Memory B cell (primary cell): ENCODE measurements at regions not wholly inside any gene's neighbourhood (a gene's known extent, or its start where the extent isn't known, plus 50 kb on each side); places are given as distances from the start of the nearest gene placed in this dataset.

ENCODE experiments used
- ATAC-seq: fragments of 150-1000 bp; cut with Tn5 transposase; 2 replicates; pipeline ENCODE4 v1.10.0; 2021; ENCODE audit warnings: low read depth, mild to moderate bottlenecking, moderate library complexity
- DNase-seq, 2 donors: peaks; one replicate each; pipeline ENCODE4 v3.0.0; 2022; ENCODE audit warnings: low spot score in 2 of 2
- H3K27ac Mint-ChIP-seq: one replicate; pipeline ENCODE4 v1.8.0; 2022; ENCODE audit warnings: mild to moderate bottlenecking, moderate library complexity, mixed read lengths
- H3K27me3 Mint-ChIP-seq: one replicate; pipeline ENCODE4 v1.8.0; 2022; ENCODE audit warnings: mixed read lengths
- H3K36me3 Mint-ChIP-seq: one replicate; pipeline ENCODE4 v1.8.0; 2022; ENCODE audit warnings: mild to moderate bottlenecking, mixed read lengths
- H3K4me1 Mint-ChIP-seq: one replicate; pipeline ENCODE4 v1.8.0; 2022; ENCODE audit warnings: mixed read lengths
- H3K4me3 Mint-ChIP-seq: one replicate; pipeline ENCODE4 v1.8.0; 2022; ENCODE audit warnings: mild to moderate bottlenecking, moderate library complexity, mixed read lengths
- H3K9me3 Mint-ChIP-seq: one replicate; pipeline ENCODE4 v1.8.0; 2022; ENCODE audit warnings: mixed read lengths

- no peaks in the 10 kb centered on the region for H3K36me3 Mint-ChIP-seq
- peaks cover 25% of the 10 kb centered on the region for H3K27me3 Mint-ChIP-seq
- no peak for ATAC-seq
- H3K4me1 Mint-ChIP-seq: peaks cover 71% of the 10 kb centered on the region
- H3K4me3 Mint-ChIP-seq: no peak overlapping the region
- peaks cover 2% of the 10 kb centered on the region for H3K9me3 Mint-ChIP-seq
- no peak for DNase-seq
- peak overlapping the region; percentile 97 for H3K27ac Mint-ChIP-seq
Measured at GRCh38 chr17:77884967-77885641, 73.4 kb upstream of the TNRC6C start.

- Mint-ChIP-seq H3K9me3 (peaks cover 2% of the 10 kb centered on the region), H3K36me3 (no peaks in the 10 kb centered on the region), H3K27ac (peak overlapping the region; percentile 97), H3K27me3 (peaks cover 27% of the 10 kb centered on the region), H3K4me1 (peaks cover 66% of the 10 kb centered on the region), H3K4me3 (no peak overlapping the region)
- no peak for ATAC-seq
- DNase-seq: no peak
Measured at GRCh38 chr17:77885678-77886386, 72.7 kb upstream of the TNRC6C start.

- Mint-ChIP-seq H3K36me3 (no peaks in the 10 kb centered on the region), H3K4me1 (peaks cover 66% of the 10 kb centered on the region), H3K9me3 (peaks cover 2% of the 10 kb centered on the region), H3K27me3 (peaks cover 27% of the 10 kb centered on the region), H3K27ac (peak overlapping the region; percentile 97), H3K4me3 (no peak overlapping the region)
- no peak for DNase-seq
- no peak for ATAC-seq
Measured at GRCh38 chr17:77886387-77886728, 72.1 kb upstream of the TNRC6C start.

GRCh38 chr17:77887110-77887463, 71.4 kb upstream of the TNRC6C start:
- Mint-ChIP-seq H3K27me3 (peaks cover 30% of the 10 kb centered on the region), H3K9me3 (peaks cover 2% of the 10 kb centered on the region), H3K36me3 (no peaks in the 10 kb centered on the region), H3K4me1 (peaks cover 59% of the 10 kb centered on the region), H3K27ac (peak overlapping the region; percentile 97), H3K4me3 (peak overlapping the region; percentile 84)
- ATAC-seq (no peak), DNase-seq (no peak)

- ATAC-seq (peak; percentile 91), DNase-seq (peak; percentile 69 to 73)
- Mint-ChIP-seq H3K27ac (peak overlapping the region; percentile 97), H3K36me3 (no peaks in the 10 kb centered on the region), H3K4me1 (peaks cover 57% of the 10 kb centered on the region), H3K4me3 (peak overlapping the region; percentile 84), H3K9me3 (peaks cover 2% of the 10 kb centered on the region), H3K27me3 (peaks cover 32% of the 10 kb centered on the region)
Measured at GRCh38 chr17:77887464-77888241, 70.8 kb upstream of the TNRC6C start.

GRCh38 chr17:77888242-77889134, 70.0 kb upstream of the TNRC6C start:
- H3K4me3 Mint-ChIP-seq: peak overlapping the region; percentile 84
- peaks cover 32% of the 10 kb centered on the region for H3K27me3 Mint-ChIP-seq
- H3K36me3 Mint-ChIP-seq: no peaks in the 10 kb centered on the region
- H3K27ac Mint-ChIP-seq: peak overlapping the region; percentile 97
- peaks cover 62% of the 10 kb centered on the region for H3K4me1 Mint-ChIP-seq
- ATAC-seq (peak; percentile 22), DNase-seq (no peak)
- peaks cover 2% of the 10 kb centered on the region for H3K9me3 Mint-ChIP-seq

GRCh38 chr17:77889135-77889505, 69.4 kb upstream of the TNRC6C start:
- no peaks in the 10 kb centered on the region for H3K36me3 Mint-ChIP-seq
- peaks cover 33% of the 10 kb centered on the region for H3K27me3 Mint-ChIP-seq
- H3K9me3 Mint-ChIP-seq: peaks cover 2% of the 10 kb centered on the region
- H3K4me1 Mint-ChIP-seq: peaks cover 62% of the 10 kb centered on the region
- no peak for DNase-seq
- ATAC-seq: no peak
- H3K4me3 Mint-ChIP-seq: no peak overlapping the region
- peak overlapping the region; percentile 97 for H3K27ac Mint-ChIP-seq

- no peak overlapping the region for H3K4me3 Mint-ChIP-seq
- no peak overlapping the region for H3K27ac Mint-ChIP-seq
- peaks cover under 1% of the 10 kb centered on the region for H3K9me3 Mint-ChIP-seq
- H3K4me1 Mint-ChIP-seq: peaks cover 62% of the 10 kb centered on the region
- ATAC-seq: no peak
- no peaks in the 10 kb centered on the region for H3K36me3 Mint-ChIP-seq
- H3K27me3 Mint-ChIP-seq: peaks cover 34% of the 10 kb centered on the region
- no peak for DNase-seq
Measured at GRCh38 chr17:77889866-77890760, 68.4 kb upstream of the TNRC6C start.

GRCh38 chr17:77890771-77891170, 67.7 kb upstream of the TNRC6C start:
- H3K27me3 Mint-ChIP-seq: peaks cover 31% of the 10 kb centered on the region
- ATAC-seq (no peak), DNase-seq (no peak)
- H3K4me3 Mint-ChIP-seq: no peak overlapping the region
- no peaks in the 10 kb centered on the region for H3K36me3 Mint-ChIP-seq
- H3K9me3 Mint-ChIP-seq: no peaks in the 10 kb centered on the region
- no peak overlapping the region for H3K27ac Mint-ChIP-seq
- peaks cover 57% of the 10 kb centered on the region for H3K4me1 Mint-ChIP-seq

- Mint-ChIP-seq H3K4me3 (no peak overlapping the region), H3K27ac (no peak overlapping the region), H3K36me3 (no peaks in the 10 kb centered on the region), H3K27me3 (peaks cover 30% of the 10 kb centered on the region), H3K4me1 (peaks cover 49% of the 10 kb centered on the region), H3K9me3 (no peaks in the 10 kb centered on the region)
- no peak for ATAC-seq
- DNase-seq: no peak
Measured at GRCh38 chr17:77891602-77892001, 66.9 kb upstream of the TNRC6C start.

- DNase-seq: no peak
- ATAC-seq: no peak
- Mint-ChIP-seq H3K27ac (no peak overlapping the region), H3K4me3 (peak overlapping the region; percentile 33), H3K36me3 (no peaks in the 10 kb centered on the region), H3K4me1 (peaks cover 46% of the 10 kb centered on the region), H3K9me3 (no peaks in the 10 kb centered on the region), H3K27me3 (peaks cover 30% of the 10 kb centered on the region)
Measured at GRCh38 chr17:77892031-77892430, 66.5 kb upstream of the TNRC6C start.

- peak overlapping the region; percentile 33 for H3K4me3 Mint-ChIP-seq
- no peak for ATAC-seq
- H3K9me3 Mint-ChIP-seq: no peaks in the 10 kb centered on the region
- H3K27me3 Mint-ChIP-seq: peaks cover 26% of the 10 kb centered on the region
- H3K27ac Mint-ChIP-seq: no peak overlapping the region
- peaks cover 40% of the 10 kb centered on the region for H3K4me1 Mint-ChIP-seq
- no peak for DNase-seq
- no peaks in the 10 kb centered on the region for H3K36me3 Mint-ChIP-seq
Measured at GRCh38 chr17:77892469-77893143, 65.9 kb upstream of the TNRC6C start.
